Body of pancreas (tissue), 4 donors: ENCODE measurements at regions not wholly inside any gene's neighbourhood (a gene's known extent, or its start where the extent isn't known, plus 50 kb on each side); places are given as distances from the start of the nearest gene placed in this dataset.

ENCODE experiments used
- ATAC-seq: fragments of 150-250 bp; one replicate; pipeline ENCODE4 v1.9.1; 2016
- DNase-seq, 4 donors: peaks; one replicate each; pipeline ENCODE4 v3.0.0-alpha.2; 2019
- H3K27ac ChIP-seq, 4 donors: fragments of 200-600 bp; sonication (generic); 1 replicate in 3 of 4; 2 replicates in 1 of 4; pipeline versions ENCODE4 v1.5.1 to v1.6.1; 2016 to 2019; ENCODE audit warnings: mild to moderate bottlenecking in 1 of 4, mixed read lengths in 1 of 4, moderate library complexity in 1 of 4
- H3K27me3 ChIP-seq, 2 donors: fragments of 200-600 bp; sonication (generic); one replicate each; pipeline ENCODE4 v1.6.0; 2016; ENCODE audit warnings: mild to moderate bottlenecking in 1 of 2
- H3K36me3 ChIP-seq, 2 donors: fragments of 200-600 bp; sonication (generic); replicated peaks in 1 of 2; 2 replicates each; pipeline ENCODE4 v1.5.1; 2016; ENCODE audit warnings: low read depth in 2 of 2; ENCODE audit not compliant: insufficient read depth in 1 of 2
- H3K4me1 ChIP-seq: fragments of 200-600 bp; sonication (generic); one replicate; pipeline ENCODE4 v1.6.0; 2016
- H3K4me3 ChIP-seq, 2 donors: fragments of 200-600 bp; sonication (generic); 1 replicate in 1 of 2; 2 replicates in 1 of 2; pipeline ENCODE4 v1.5.1; 2016 to 2019
- H3K9me3 ChIP-seq, 3 donors: fragments of 200-600 bp; sonication (generic); 1 replicate in 2 of 3; 2 replicates in 1 of 3; pipeline ENCODE4 v1.5.1; 2016
- CTCF ChIP-seq, 7 experiments: fragments of 450-650 bp in 4 of 7; fragments of 200-600 bp in 3 of 7; sonication (generic) in 3 of 7; IDR thresholded peaks; one replicate each; pipeline ENCODE4 v1.5.1; 2016 to 2019; ENCODE audit warnings: antibody characterized with exemption in 7 of 7
- POLR2A ChIP-seq, 3 donors: fragments of 450-650 bp; IDR thresholded peaks; one replicate each; pipeline ENCODE4 v1.6.1; 2016; ENCODE audit warnings: antibody characterized with exemption in 3 of 3, mild to moderate bottlenecking in 2 of 3
- WGBS, 2 donors: methylation state at CpG; one replicate each; pipeline ENCODE4 v1.1.5; 2017; 5-methylcytosine and 5-hydroxymethylcytosine counted together
- intact Hi-C: fragments of 100-400 bp; cut with DNase I; formaldehyde crosslinking; loops from one replicate; pipeline ENCODE4 v1.15.1; 2023

- Histone ChIP-seq H3K36me3 (no peaks in the 10 kb centered on the region), H3K27me3 (no peaks in the 10 kb centered on the region), H3K9me3 (no peaks in the 10 kb centered on the region), H3K27ac (no peak overlapping the region), H3K4me1 (no peaks in the 10 kb centered on the region), H3K4me3 (no peak overlapping the region)
- DNase-seq (no peak), ATAC-seq (no peak)
- 74 to 92% methylated on average over 4 of the region's 4 CpGs for WGBS, 2 donors
- TF ChIP-seq POLR2A (IDR thresholded peaks at IDR 0.05), result no peak
- no peak for TF ChIP-seq CTCF (IDR thresholded peaks at IDR 0.05)
- intact Hi-C loops, result no loop called here
These were observed 379.4 kb downstream of the ZNF521 start for GRCh38 chr18:24972577-24972976.

GRCh38 chr18:24974431-24974830 lies 377.5 kb downstream of the ZNF521 start:
- 58 to 62% methylated on average over 2 of the region's 2 CpGs for WGBS, 2 donors
- Histone ChIP-seq H3K27me3 (no peaks in the 10 kb centered on the region), H3K9me3 (no peaks in the 10 kb centered on the region), H3K4me3 (no peak overlapping the region), H3K27ac (no peak overlapping the region), H3K36me3 (no peaks in the 10 kb centered on the region), H3K4me1 (no peaks in the 10 kb centered on the region)
- TF ChIP-seq CTCF (IDR thresholded peaks at IDR 0.05) (no peak), POLR2A (IDR thresholded peaks at IDR 0.05) (no peak)
- ATAC-seq (no peak), DNase-seq (no peak)
- intact Hi-C loops, result no loop called here

- Histone ChIP-seq H3K36me3 (no peaks in the 10 kb centered on the region), H3K4me3 (no peak overlapping the region), H3K4me1 (no peaks in the 10 kb centered on the region), H3K27me3 (no peaks in the 10 kb centered on the region), H3K9me3 (no peaks in the 10 kb centered on the region), H3K27ac (no peak overlapping the region)
- intact Hi-C loops, result no loop called here
- no peak for ATAC-seq
- WGBS, 2 donors, result 43 to 61% methylated on average over 6 of the region's 6 CpGs
- TF ChIP-seq CTCF (IDR thresholded peaks at IDR 0.05), result no peak
- TF ChIP-seq POLR2A (IDR thresholded peaks at IDR 0.05), result no peak
- no peak for DNase-seq
These were observed 376.2 kb downstream of the ZNF521 start for GRCh38 chr18:24975496-24976372.

GRCh38 chr18:24976502-24976901 lies 375.5 kb downstream of the ZNF521 start:
- Histone ChIP-seq H3K9me3 (no peaks in the 10 kb centered on the region), H3K27me3 (no peaks in the 10 kb centered on the region), H3K27ac (no peak overlapping the region), H3K36me3 (no peaks in the 10 kb centered on the region), H3K4me1 (no peaks in the 10 kb centered on the region), H3K4me3 (no peak overlapping the region)
- ATAC-seq (no peak), DNase-seq (no peak)
- TF ChIP-seq POLR2A (IDR thresholded peaks at IDR 0.05), result no peak
- TF ChIP-seq CTCF (IDR thresholded peaks at IDR 0.05), result no peak
- 16 to 25% methylated on average over 4 of the region's 4 CpGs for WGBS, 2 donors
- intact Hi-C loops, result no loop called here

- no peak for TF ChIP-seq POLR2A (IDR thresholded peaks at IDR 0.05)
- TF ChIP-seq CTCF (IDR thresholded peaks at IDR 0.05), result no peak
- H3K27me3 ChIP-seq, result no peaks in the 10 kb centered on the region
- H3K9me3 ChIP-seq, result no peaks in the 10 kb centered on the region
- no peak overlapping the region for H3K27ac ChIP-seq
- no peak for DNase-seq
- no peaks in the 10 kb centered on the region for H3K4me1 ChIP-seq
- H3K36me3 ChIP-seq, result no peaks in the 10 kb centered on the region
- 33 to 38% methylated on average over 4 of the region's 4 CpGs for WGBS, 2 donors
- ATAC-seq, result no peak
- intact Hi-C loops, result no loop called here
- no peak overlapping the region for H3K4me3 ChIP-seq
These were observed 372.7 kb downstream of the ZNF521 start for GRCh38 chr18:24979235-24979634.
